Adipocyte (in vitro differentiated cells): ENCODE measurements at regions not wholly inside any gene's neighbourhood (a gene's known extent, or its start where the extent isn't known, plus 50 kb on each side); places are given as distances from the start of the nearest gene placed in this dataset.

ENCODE experiments used
- DNase-seq: peaks from one replicate; pipeline ENCODE4 v3.0.0-alpha.2; 2015; ENCODE audit warnings: low read depth
- H3K27me3 ChIP-seq: replicated peaks from 2 replicates; pipeline ENCODE4 v1.7.0; 2013; ENCODE audit warnings: mild to moderate bottlenecking, low read length, moderate library complexity; ENCODE audit not compliant: control insufficient read depth, insufficient read depth
- H3K36me3 ChIP-seq: 2 replicates; pipeline ENCODE4 v1.7.0; 2013; ENCODE audit warnings: low read length, mild to moderate bottlenecking, moderate library complexity; ENCODE audit not compliant: control insufficient read depth, insufficient read depth, severe bottlenecking
- H3K4me1 ChIP-seq: 2 replicates; pipeline ENCODE4 v1.7.0; 2013; ENCODE audit warnings: mild to moderate bottlenecking, low read length, moderate library complexity; ENCODE audit not compliant: control insufficient read depth, insufficient read depth
- H3K4me3 ChIP-seq: 2 replicates; pipeline ENCODE4 v1.7.0; 2013; ENCODE audit warnings: mild to moderate bottlenecking, low read length, moderate library complexity
- H3K9ac ChIP-seq: 2 replicates; pipeline ENCODE4 v1.7.0; 2013; ENCODE audit warnings: mild to moderate bottlenecking, low read length, moderate library complexity
- H3K9me3 ChIP-seq: 2 replicates; pipeline ENCODE4 v1.7.0; 2013; ENCODE audit warnings: mild to moderate bottlenecking, low read length, moderate library complexity; ENCODE audit not compliant: control insufficient read depth

DNA sequence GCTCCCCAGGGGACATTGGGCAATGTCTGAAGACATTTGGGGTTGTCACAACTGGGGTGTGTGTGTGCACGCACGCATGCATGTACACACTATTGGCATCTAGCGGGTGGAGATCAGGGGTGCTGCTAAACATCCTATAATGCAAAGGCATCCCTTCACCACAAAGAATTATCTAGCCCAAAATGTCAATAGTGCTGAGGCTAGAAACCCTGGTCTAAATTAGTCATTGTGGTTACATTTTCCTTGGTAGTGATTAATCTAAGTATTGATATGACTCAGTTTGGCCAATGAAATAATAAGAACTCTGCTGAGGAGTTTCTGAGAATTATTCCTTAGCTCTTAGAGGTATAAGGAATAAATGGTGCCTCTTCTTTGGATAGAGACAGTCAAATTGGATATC lies 200.2 kb downstream of the CLCN4 start:
- no peaks in the 10 kb centered on the region for H3K27me3 ChIP-seq
- no peak overlapping the region for H3K4me3 ChIP-seq
- no peak for DNase-seq
- no peak overlapping the region for H3K9ac ChIP-seq
- no peaks in the 10 kb centered on the region for H3K9me3 ChIP-seq
- no peaks in the 10 kb centered on the region for H3K36me3 ChIP-seq
- no peaks in the 10 kb centered on the region for H3K4me1 ChIP-seq

DNA sequence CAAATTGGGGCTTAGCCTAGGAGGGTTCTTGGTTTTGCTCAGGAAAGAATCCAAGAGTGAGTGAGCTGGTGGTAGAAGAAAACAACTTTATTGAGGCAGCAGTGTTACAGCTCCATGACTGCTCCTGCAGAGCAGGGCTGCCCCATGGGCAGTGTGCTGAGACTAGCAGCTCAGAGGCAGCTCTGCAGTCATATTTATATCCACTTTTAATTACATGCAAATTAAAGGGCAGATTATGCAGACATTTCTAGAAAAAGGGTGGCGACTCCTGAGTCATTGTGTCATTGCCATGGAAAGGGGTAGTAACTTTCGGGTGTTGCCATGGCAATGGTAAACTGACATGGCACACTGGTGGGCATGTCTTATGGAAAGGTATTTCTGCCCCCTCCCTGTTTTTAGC lies 202.2 kb downstream of the CLCN4 start:
- H3K4me3 ChIP-seq, result no peak overlapping the region
- DNase-seq, result no peak
- no peaks in the 10 kb centered on the region for H3K4me1 ChIP-seq
- H3K9ac ChIP-seq, result no peak overlapping the region
- H3K36me3 ChIP-seq, result no peaks in the 10 kb centered on the region
- H3K27me3 ChIP-seq, result no peaks in the 10 kb centered on the region
- H3K9me3 ChIP-seq, result no peaks in the 10 kb centered on the region

DNA sequence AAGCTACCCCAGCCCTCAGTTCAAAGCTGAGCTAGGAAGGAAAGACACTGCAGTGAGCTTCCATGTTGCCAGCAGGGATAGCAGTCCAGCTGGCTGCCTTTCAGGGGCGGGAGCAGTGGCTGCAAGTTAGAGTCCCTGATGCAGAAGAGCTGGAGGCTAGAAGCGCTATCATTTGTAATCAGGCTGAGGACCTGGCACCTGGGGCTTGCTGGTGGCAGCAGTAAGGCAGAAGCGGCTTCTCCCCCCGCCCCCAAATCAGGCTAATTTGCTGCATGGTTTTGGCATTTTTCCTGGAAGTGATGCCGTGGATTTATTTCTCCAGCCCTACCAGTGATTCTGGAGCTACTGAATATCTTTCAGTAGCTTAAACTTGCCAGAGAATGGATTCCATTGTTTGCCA lies 203.3 kb downstream of the CLCN4 start:
- Histone ChIP-seq H3K4me1 (no peaks in the 10 kb centered on the region), H3K27me3 (no peaks in the 10 kb centered on the region), H3K36me3 (no peaks in the 10 kb centered on the region), H3K4me3 (no peak overlapping the region), H3K9me3 (no peaks in the 10 kb centered on the region), H3K9ac (no peak overlapping the region)
- DNase-seq, result peak; percentile 7

DNA sequence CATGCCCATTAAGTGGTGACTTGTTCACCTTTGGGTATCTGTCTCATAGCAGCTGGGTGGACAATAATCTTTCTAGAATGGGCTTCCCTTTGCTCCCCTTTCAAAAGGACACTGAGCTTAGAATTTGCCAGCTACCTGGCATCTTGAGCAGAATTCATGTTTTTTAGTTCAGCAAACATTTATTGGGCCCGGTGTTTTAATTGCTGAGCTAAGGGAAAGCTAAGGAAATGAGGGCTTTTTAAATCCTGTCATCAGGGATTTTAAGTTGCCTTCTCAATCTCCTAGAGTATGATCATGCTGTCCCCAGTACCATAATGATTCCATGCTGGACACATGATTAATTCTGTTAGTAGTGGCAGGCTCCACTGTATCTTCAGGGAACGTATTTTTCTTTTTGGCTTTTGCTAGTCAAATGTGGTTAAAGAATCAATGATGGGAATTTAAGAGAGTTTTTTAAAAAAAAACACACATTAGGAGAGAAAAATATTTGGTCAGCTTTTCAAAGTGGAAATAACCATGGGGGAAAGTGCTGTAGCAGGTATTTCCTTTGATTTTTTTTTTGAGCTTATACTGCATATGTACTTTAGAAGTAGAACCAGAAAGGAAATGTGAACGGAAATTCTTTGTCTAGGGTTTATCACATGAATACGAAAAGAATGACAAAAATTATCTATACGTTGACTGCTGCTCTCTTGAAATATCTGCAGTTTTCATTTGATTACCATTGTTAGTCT lies 208.9 kb downstream of the CLCN4 start:
- H3K27me3 ChIP-seq, result no peaks in the 10 kb centered on the region
- no peak for DNase-seq
- no peaks in the 10 kb centered on the region for H3K36me3 ChIP-seq
- H3K4me1 ChIP-seq, result no peaks in the 10 kb centered on the region
- H3K9me3 ChIP-seq, result no peaks in the 10 kb centered on the region
- H3K4me3 ChIP-seq, result no peak overlapping the region
- no peak overlapping the region for H3K9ac ChIP-seq

DNA sequence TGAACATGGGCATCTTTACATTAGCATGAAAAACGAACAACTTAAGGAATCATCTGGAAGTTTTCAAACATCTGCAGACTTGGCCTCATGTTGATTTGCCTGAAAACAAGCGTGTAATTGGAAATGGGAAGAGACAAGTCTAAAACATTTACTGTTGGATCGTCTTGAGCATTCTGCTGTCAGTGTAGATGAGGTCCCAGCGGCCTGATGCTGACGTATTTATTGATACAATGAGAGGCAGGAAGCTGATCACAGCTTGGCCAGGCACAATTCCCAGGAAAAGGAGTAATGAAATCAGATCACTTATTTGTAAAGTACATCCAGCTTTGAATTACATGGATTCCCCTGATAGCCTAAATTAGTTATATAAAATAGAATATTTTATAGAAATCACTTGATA lies 210.6 kb downstream of the CLCN4 start:
- Histone ChIP-seq H3K9ac (no peak overlapping the region), H3K27me3 (no peaks in the 10 kb centered on the region), H3K4me3 (no peak overlapping the region), H3K36me3 (no peaks in the 10 kb centered on the region), H3K4me1 (no peaks in the 10 kb centered on the region), H3K9me3 (no peaks in the 10 kb centered on the region)
- DNase-seq, result no peak

DNA sequence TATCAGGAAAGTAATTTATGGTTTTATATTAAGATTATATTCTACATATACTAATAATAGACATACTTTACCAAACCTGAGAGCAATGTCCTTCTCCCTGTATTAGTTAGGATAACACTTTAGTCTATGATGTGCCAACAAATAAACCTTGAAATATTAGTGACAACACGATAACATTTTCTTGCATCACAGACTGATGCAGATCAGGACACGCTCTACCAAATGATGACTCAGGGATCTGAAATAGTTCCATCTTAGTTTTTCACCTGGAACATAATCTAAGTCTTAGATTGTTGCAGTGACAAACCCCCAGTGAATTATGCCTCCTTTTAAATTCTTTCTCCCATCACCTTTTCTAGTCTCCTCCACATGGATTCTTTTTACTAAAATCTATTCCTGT lies 214.2 kb downstream of the CLCN4 start:
- no peak overlapping the region for H3K9ac ChIP-seq
- peaks cover 6% of the 10 kb centered on the region for H3K9me3 ChIP-seq
- H3K27me3 ChIP-seq, result no peaks in the 10 kb centered on the region
- no peak overlapping the region for H3K4me3 ChIP-seq
- H3K36me3 ChIP-seq, result no peaks in the 10 kb centered on the region
- H3K4me1 ChIP-seq, result no peaks in the 10 kb centered on the region
- no peak for DNase-seq

DNA sequence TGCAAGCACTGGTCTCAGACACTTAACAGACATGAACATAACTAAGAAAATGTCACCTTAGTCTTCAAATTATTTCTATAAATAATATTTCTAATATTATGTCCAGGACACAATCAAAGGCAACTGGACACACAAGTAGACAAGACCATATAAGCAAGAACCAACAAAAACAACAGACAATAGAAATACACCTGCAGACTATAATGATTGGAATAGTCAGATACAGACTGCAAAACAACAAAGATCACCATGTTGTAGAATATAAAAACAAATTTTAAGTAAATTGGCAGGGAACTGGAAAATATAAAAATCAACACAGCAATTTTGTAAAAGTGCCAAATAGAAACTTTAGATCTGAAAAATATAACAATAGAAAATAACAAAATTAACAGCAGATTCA lies 220.7 kb downstream of the CLCN4 start:
- no peaks in the 10 kb centered on the region for H3K27me3 ChIP-seq
- no peak for DNase-seq
- no peaks in the 10 kb centered on the region for H3K36me3 ChIP-seq
- peaks cover 32% of the 10 kb centered on the region for H3K9me3 ChIP-seq
- H3K9ac ChIP-seq, result no peak overlapping the region
- no peak overlapping the region for H3K4me3 ChIP-seq
- H3K4me1 ChIP-seq, result no peaks in the 10 kb centered on the region

DNA sequence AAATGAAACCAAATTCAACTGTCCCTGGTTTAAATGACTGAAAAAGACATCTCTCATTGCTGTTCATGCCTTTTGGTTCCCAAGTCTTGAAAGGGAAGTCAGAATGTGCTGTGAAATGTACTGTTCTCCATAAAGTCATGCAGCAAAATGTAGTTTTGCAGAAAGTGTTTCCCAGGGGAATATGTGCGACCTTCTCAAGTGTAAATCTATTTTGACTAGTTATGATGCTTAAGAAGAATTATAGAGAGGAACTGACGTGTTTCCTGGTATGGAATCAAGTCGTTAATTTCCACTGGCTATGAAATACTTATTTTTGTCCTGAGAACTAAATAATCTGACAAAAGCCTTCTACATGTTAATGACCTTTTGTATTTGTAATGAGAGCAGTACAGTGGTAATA lies 223.1 kb downstream of the CLCN4 start:
- H3K36me3 ChIP-seq, result no peaks in the 10 kb centered on the region
- H3K9me3 ChIP-seq, result peaks cover 36% of the 10 kb centered on the region
- DNase-seq, result no peak
- no peaks in the 10 kb centered on the region for H3K27me3 ChIP-seq
- H3K4me1 ChIP-seq, result no peaks in the 10 kb centered on the region
- no peak overlapping the region for H3K9ac ChIP-seq
- H3K4me3 ChIP-seq, result no peak overlapping the region

DNA sequence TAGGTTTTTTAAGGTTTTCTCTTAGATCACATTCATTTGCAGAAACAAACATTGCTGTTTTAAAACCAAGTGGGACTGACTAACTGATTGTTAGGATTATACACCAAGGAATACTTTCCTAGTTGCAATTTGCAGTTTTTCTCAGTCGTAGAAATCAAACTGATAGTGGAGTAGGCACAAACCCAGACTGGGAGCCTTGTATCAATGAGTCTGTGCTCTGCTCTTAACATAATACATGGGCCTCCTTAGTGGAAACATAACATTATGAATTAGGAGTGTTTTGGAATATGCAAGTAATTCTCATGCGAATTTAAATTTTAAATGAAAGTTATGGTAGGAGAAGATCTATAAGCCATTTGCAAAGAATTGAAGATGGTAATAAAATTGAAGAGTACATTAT lies 223.5 kb downstream of the CLCN4 start:
- Histone ChIP-seq H3K9ac (no peak overlapping the region), H3K4me1 (no peaks in the 10 kb centered on the region), H3K27me3 (no peaks in the 10 kb centered on the region), H3K36me3 (no peaks in the 10 kb centered on the region), H3K9me3 (peaks cover 36% of the 10 kb centered on the region), H3K4me3 (no peak overlapping the region)
- no peak for DNase-seq

DNA sequence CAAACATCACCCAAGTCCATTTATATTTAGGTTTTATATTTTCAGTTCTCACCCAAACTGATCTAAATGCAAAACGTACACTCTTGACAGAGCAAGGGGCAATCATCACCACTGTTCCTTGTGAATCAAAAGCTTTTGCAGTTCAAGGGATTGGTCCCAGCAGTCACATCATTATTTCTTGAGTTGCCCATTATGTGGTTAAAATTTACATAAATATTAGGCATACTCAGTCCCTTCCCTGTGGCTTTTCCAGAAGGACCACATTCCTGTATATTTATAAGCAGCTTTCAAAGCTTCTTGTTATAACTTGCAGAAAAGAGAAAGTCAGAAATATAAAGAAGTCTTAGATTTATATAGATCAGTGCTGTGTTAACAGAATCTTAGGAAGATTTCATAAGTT lies 224.4 kb downstream of the CLCN4 start:
- Histone ChIP-seq H3K4me1 (no peaks in the 10 kb centered on the region), H3K36me3 (no peaks in the 10 kb centered on the region), H3K9ac (no peak overlapping the region), H3K27me3 (no peaks in the 10 kb centered on the region), H3K4me3 (no peak overlapping the region), H3K9me3 (peaks cover 28% of the 10 kb centered on the region)
- DNase-seq, result no peak

DNA sequence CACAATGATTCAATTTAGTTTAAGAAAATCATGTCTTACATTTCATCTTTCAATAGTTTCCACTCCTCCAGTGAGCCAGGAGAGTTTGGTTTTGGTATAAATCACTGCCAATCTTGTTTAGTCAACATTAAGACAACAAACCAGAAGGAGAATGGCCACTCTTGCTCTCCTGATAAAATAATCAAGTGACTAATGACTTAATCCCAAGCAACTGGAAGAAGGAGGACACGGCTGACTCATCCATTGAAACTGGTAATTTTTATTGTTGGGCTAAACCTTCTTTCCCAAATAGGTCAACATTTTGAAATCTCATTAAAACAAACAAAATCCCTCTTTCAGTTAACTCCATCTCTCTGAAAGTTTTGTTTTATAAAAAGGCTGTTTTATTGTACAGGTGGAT lies 230.2 kb downstream of the CLCN4 start:
- Histone ChIP-seq H3K4me1 (no peaks in the 10 kb centered on the region), H3K36me3 (no peaks in the 10 kb centered on the region), H3K4me3 (no peak overlapping the region), H3K27me3 (peaks cover 4% of the 10 kb centered on the region), H3K9ac (no peak overlapping the region), H3K9me3 (peaks cover 5% of the 10 kb centered on the region)
- no peak for DNase-seq

DNA sequence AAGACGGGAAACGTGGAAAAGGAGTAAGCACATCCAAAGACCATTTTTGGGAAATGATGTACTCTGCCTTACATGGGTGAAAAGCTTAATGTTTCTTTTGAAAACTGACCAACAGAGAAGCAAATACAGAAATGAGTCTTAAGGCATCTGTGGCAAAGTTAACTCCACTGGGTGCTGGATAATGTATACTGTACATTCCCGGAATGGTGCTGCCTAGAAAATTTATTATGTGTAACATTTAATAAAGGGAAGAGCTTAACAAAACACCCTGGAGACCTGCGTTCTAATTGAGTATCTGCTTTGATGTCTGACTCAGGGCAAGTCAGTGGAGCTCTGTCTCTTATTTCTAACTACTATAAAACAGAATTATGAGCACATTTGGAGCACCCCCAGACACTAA lies 230.2 kb downstream of the MID1 start:
- no peak overlapping the region for H3K9ac ChIP-seq
- H3K36me3 ChIP-seq, result no peaks in the 10 kb centered on the region
- H3K27me3 ChIP-seq, result peaks cover 4% of the 10 kb centered on the region
- no peaks in the 10 kb centered on the region for H3K9me3 ChIP-seq
- H3K4me3 ChIP-seq, result no peak overlapping the region
- no peak for DNase-seq
- H3K4me1 ChIP-seq, result no peaks in the 10 kb centered on the region
